ENCODE measurements at regions not wholly inside any gene's neighbourhood (a gene's known extent, or its start where the extent isn't known, plus 50 kb on each side); places are given as distances from the start of the nearest gene placed in this dataset.

GRCh38 chr3:151992326-151993041 lies 119.0 kb downstream of the SUCNR1 start:
- no peak for DNase-seq

- no peak for DNase-seq
Observed at GRCh38 chr3:151995091-151995490, 121.6 kb downstream of the SUCNR1 start.

- DNase-seq: no peak
Observed at GRCh38 chr3:151998744-151999143, 125.3 kb downstream of the SUCNR1 start.

- no peak for DNase-seq
Observed at GRCh38 chr3:151999936-152000335, 126.5 kb downstream of the SUCNR1 start.

- no peak for DNase-seq
Observed at GRCh38 chr3:152011812-152012735, 138.6 kb downstream of the SUCNR1 start.

DNA sequence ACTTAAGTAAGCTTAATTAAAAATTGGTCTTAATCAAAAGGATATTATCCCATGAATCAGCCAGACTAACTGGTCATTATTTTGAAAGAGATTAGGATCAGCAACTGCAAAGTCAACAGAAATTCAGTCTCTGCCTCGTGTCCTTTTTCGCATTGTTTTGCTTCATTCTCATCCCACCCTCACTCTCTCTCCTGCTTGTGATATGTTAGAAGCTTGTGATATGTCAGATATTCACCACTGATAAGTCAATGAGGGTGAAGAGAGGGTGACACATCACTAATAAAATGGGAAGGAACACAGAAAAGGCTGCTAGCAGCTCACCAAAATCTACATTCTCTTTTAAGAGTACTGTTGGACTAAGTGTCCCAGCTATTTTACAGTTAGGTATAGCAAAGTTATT lies 146.1 kb downstream of the SUCNR1 start:
- no peak for DNase-seq

- no peak for DNase-seq
Observed at GRCh38 chr3:152021951-152022461, 148.6 kb downstream of the SUCNR1 start.

GRCh38 chr3:152026033-152026556 lies 152.7 kb downstream of the SUCNR1 start:
- peak; percentile 25 to 58 (median 49) for DNase-seq

GRCh38 chr3:152030320-152030719 lies 156.9 kb downstream of the SUCNR1 start:
- DNase-seq: no peak

GRCh38 chr3:152031321-152031720 lies 157.9 kb downstream of the SUCNR1 start:
- no peak for DNase-seq

- DNase-seq: no peak
Observed at GRCh38 chr3:152037297-152037696, 163.9 kb downstream of the SUCNR1 start.

GRCh38 chr3:152037953-152038352 lies 164.5 kb downstream of the SUCNR1 start:
- no peak for DNase-seq

- no peak for DNase-seq
Observed at GRCh38 chr3:152038490-152038889, 165.0 kb downstream of the SUCNR1 start.

DNA sequence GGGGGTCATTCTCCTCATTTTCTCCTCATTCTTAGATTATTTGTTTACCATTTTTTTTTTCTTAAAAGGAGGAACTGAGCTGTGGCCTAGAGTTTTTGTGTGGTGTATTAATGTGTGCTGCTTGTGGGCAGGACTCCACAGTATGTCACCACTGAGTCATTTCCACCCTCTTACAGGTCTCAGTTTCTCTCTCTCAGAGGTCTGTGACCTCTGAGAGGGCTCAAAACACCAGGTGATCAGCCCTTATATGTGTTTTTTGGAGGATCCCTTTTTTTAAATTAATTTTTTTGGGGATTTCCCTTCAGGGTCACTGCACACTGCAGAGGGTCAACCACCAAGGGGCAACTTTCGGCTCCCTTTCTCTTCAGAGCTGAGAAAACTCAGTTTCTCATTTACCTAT lies 166.4 kb downstream of the SUCNR1 start:
- DNase-seq: no peak

- DNase-seq: no peak
Observed at GRCh38 chr3:152040319-152040718, 166.9 kb downstream of the SUCNR1 start.

- no peak for DNase-seq
Observed at GRCh38 chr3:152043620-152044019, 170.2 kb downstream of the SUCNR1 start.

DNA sequence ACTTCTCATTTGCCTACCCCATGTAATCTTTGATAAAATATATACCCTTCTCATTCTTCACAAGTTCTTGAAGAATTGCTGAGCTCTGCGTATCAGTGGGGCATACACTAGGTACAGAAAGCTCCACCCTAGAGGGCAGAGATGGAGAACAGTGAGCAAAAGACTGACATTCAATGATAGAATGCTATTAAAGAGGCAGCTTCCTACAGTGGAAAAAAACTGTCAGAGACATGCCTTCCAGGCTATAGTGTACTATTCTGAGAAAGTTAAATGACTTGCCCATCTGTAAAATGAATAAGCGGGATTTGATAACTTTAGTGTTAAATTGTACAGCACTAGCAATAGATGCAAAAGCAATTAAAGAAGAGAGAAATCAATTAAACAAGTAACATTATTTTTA lies 172.8 kb downstream of the SUCNR1 start:
- no peak for DNase-seq

DNA sequence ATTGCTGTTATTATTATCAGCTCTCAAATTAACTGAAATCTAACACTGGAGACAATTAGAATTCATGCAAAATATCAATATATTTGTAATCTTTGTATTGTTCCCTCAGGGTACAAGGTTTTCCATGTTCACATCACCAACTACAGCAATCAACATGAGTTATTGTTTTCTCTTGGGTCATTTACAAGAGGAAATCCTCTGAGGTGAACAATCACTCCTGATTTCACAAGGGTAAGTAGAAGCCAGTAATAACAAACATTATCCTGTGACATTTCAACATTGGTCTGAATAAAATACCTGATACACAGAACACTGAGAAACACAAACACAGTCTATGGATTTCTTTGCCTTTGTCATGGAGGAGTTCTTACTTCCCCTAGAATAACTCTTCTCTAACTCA lies 174.0 kb downstream of the SUCNR1 start:
- DNase-seq: no peak

DNA sequence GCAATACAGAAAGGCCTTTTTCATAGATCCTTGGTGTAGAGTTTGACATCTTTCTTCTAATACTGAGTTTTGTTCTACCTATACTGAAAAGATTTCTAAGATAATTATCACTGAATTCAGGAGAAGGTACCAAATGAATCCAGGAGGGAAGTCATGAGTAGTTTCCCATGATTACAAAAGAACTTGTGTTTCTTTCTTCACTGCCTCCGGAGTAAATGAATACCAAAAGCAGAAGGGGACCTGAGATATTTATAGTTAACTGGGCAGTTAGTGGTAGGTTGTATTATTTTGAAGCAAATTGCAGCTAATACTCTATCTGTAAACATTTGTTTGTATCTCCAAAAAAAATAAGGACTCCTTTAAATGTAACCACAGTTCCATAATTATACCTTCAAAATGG lies 175.4 kb downstream of the SUCNR1 start:
- no peak for DNase-seq

- no peak for DNase-seq
Observed at GRCh38 chr3:152050903-152051302, 177.5 kb downstream of the SUCNR1 start.

GRCh38 chr3:152051501-152052404 lies 178.3 kb downstream of the SUCNR1 start:
- DNase-seq: peak in 1 of 3 donors; percentile 11

DNA sequence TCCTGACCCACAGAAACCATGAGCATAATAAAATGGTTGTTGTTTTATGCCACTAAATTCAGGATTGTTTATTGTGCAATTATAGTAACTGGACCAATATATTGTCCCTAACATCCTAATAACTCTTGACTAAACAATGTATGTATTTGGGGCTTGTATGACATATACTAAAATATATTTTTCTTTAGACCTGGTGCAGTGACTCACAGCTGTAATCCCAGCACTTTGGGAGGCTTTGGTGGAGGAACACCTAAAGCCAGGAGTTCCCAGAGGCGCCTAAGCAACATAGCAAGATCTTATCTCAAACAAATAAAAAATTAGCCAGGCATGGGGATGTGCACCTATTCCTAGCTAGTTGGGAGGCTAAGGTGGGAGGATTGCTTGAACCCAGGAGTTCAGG lies 180.4 kb downstream of the SUCNR1 start:
- no peak for DNase-seq

Data from muscle of back (tissue), 3 donors.